Lower leg skin (tissue), 3 donors: ENCODE measurements at regions not wholly inside any gene's neighbourhood (a gene's known extent, or its start where the extent isn't known, plus 50 kb on each side); places are given as distances from the start of the nearest gene placed in this dataset.

ENCODE experiments used
- CTCF ChIP-seq, 3 donors: fragments of 450-650 bp; IDR thresholded peaks; one replicate each; pipeline ENCODE4 v1.5.1; 2016; ENCODE audit warnings: antibody characterized with exemption in 3 of 3, mild to moderate bottlenecking in 3 of 3, moderate library complexity in 2 of 3
- POLR2A ChIP-seq, 2 donors: fragments of 450-650 bp; IDR thresholded peaks; one replicate each; pipeline ENCODE4 v1.6.1; 2016 to 2017; ENCODE audit warnings: antibody characterized with exemption in 2 of 2, mild to moderate bottlenecking in 1 of 2, moderate library complexity in 1 of 2

- no peak for TF ChIP-seq POLR2A (IDR thresholded peaks at IDR 0.05)
- no peak for TF ChIP-seq CTCF (IDR thresholded peaks at IDR 0.05)
These were observed 1086.5 kb downstream of the CDH11 start for GRCh38 chr16:64035337-64035736.
